GM21737 (cell line): ENCODE measurements at regions not wholly inside any gene's neighbourhood (a gene's known extent, or its start where the extent isn't known, plus 50 kb on each side); places are given as distances from the start of the nearest gene placed in this dataset.
"Not testable (repeated sequence)": the region's sequence is repeated elsewhere in the genome, so short reads cannot be mapped to it uniquely, and the experiment has no call there.

Experiments used
- ATAC-seq: cut with Tn5 transposase; IDR thresholded peaks from one replicate; pipeline ENCODE4 v1.9.1; 2021; ENCODE audit warnings: mild to moderate bottlenecking, moderate library complexity; ENCODE audit not compliant: unreplicated experiment

DNA sequence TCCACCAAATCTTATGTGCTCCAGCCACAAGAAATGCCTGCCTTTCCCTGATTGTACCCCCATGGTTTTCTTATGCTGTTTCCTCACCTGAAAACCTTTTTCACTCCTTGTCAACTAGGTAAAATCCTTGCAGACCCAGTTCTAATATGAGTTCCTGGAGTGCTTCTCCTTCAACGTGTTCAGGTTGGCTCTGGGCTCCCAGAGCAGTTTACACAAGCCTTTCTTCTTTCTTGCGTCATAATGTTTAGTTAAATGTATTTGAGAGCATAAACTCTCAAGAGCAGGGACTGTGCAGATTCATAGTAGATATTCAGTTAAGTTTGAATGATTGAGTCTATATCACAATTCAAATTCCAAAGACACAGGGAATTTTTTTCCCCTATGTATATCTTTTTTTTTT lies 484.8 kb upstream of the CCDC196 start:
- no peak for ATAC-seq

DNA sequence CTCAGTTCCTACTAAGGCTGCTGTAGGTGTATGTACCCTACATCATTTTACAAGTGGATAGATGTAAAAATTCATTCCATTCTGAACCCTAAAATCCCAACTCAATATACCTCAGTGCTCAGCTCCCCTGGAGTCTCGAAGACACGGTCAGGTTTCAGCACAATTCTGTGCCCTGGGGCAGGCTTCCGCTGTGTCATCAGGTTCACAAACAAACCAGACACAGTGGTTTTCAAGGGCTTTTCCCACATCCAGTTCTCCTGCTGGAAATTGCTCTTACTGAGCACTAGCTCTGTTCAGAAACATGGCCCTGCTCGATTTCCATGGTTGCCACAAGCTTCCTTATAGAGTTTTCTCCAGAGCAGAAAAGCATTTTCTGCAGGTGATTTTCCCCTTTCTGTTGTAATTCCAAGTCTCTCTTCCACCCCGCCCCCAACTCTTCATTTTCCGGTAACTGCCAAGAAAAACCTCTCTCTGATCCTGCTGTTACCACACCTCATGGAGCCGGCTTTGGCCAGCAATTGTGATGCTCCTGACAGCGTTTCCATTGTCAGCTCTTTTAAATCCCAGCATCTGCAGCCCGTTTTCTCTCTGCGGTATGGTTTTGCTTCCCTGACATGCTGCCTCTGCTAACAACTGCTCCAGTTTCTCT lies 483.0 kb upstream of the CCDC196 start:
- no peak for ATAC-seq

GRCh38 chr14:66005900-66006434 lies 480.2 kb upstream of the CCDC196 start:
- no peak for ATAC-seq

- no peak for ATAC-seq
These were observed 477.5 kb upstream of the CCDC196 start for GRCh38 chr14:66008631-66009030.

DNA sequence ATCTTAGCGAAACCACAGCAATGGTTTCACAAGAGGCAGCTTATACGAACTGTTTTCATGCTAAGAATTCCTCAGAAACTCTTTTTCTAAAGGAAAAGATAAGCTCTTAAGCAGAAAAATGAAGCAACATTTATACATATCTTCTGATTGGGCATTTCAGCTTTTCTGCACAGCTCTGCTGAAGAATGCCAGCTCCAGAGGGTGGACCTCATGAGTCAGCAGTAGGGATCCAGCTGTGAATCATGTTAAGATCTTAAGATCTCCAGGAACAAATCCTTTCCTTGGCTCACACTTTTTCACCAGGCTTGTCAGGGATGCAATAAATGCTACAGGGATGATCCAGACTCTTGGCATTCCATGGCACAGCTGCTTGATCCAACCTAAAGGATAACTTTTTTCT lies 477.1 kb upstream of the CCDC196 start:
- no peak for ATAC-seq

DNA sequence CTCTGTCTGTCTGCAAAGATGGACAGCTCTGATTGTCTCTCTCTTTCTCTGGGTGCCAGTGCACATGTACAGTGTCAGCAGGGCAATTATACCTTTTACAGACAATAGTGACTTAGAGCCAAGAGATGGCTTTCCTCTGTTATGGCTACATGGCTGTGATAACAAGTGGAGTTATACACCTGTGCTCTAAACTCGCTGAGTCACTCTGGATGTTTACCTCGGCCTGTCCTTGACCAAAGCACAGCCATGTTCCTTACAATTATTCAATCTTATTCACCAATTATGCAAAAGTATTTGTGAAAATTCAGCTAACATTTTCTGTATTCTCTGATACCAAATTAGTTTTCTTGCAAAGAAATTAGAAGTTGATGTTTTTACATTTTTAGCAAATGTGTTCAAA lies 475.5 kb upstream of the CCDC196 start:
- no peak for ATAC-seq

DNA sequence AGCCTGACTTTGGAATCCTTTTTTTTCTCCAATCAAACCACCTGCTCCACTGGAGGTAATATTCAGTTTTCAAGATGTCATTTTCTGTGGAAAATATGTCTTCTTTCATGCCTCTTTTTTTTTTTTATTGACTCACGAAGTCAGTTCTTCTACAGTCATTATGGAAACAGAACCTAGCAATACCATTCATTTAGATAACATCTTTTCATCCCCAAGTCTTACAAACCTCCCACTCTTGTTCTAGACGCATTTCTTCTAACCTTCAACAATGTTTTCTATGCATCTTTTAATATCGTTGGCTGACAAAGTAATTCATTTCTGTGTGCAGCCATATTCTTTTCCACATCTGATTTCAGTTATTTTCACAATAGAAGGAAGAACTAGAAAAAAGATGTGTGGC lies 474.3 kb upstream of the CCDC196 start:
- ATAC-seq = no peak

DNA sequence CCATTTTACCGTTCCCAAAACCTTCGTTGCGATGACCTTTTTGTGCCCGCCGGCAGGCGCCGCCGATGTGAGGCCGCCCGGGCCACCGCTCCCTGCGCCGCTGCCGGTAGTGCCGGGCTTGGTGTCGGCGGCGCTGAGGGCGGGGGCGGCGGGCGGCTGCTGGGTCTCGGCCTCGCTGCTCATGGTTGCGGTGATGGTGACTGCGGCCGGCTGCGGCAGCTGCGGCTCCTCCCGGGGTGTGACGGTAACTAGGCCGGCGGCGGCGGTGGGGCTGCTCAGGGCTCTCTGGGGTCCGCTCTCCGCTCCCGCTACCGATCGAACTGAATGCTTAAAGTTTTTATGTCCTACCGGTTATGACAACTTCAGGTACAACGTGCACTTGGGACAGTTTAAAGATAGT lies 472.6 kb upstream of the CCDC196 start:
- not testable (repeated sequence) for ATAC-seq

GRCh38 chr14:66015071-66015780 lies 470.9 kb upstream of the CCDC196 start:
- ATAC-seq = no peak

- no peak for ATAC-seq
These were observed 468.2 kb upstream of the CCDC196 start for GRCh38 chr14:66017927-66018326.

DNA sequence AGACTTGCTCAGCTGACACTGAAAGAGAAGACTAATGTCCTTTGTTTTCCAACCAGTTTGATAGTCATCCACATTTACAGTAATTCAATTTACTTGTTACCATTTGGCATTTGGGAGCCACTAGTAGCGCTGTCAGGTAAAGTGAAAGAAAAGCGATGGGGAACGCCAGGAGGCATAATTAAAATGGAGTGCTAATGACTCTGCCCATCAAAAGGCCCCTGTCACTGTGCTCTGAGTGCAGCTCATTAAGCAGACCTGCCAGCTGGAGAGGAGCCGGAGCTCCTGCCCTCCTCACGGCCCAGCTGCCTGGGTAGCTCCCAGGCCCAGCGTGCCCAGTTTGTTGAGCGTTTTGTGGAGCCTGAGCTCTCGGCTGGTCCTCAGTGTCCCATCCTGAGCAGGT lies 463.6 kb upstream of the CCDC196 start:
- ATAC-seq = no peak

DNA sequence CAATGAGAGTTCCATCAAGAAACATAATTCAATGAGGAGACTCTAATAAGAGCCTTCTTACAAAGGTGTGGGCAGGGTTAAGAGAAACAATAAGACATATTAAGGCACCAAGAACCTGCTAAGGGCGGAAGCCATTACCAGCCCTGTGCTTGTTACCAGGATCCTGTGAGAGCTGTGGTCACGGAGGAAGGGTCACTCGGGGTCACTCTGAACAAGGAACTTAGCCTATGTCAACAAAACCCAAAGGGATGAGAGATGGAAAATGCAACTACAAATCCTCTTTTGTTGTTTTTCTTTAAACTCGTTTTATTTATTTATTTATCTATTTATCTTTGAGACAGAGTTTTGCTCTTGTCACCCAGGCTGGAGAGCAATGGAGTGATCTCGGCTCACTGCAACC lies 460.4 kb upstream of the CCDC196 start:
- ATAC-seq = no peak

- ATAC-seq = not testable (repeated sequence)
These were observed 454.2 kb upstream of the CCDC196 start for GRCh38 chr14:66031981-66032380.

DNA sequence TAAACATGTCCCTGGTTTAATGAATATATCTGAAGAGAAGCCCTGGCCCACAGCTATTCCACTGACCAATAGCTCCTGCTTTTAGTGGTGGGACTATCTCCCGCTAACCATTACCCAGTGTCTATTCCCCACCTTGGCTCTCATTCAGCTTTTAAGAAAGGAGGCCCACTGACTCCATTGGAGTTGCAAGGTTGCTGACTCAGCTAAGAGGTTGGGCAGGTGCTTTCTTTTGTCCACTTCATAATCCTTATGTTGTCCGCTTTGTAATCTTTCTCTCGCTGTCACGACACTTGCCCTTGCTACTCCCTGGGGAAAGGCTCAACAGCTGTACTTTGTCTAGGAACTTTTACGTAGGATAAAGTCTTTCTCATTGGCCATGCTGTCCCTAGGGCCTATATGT lies 453.4 kb upstream of the CCDC196 start:
- no peak for ATAC-seq

- ATAC-seq = no peak
These were observed 449.6 kb upstream of the CCDC196 start for GRCh38 chr14:66036547-66036946.

DNA sequence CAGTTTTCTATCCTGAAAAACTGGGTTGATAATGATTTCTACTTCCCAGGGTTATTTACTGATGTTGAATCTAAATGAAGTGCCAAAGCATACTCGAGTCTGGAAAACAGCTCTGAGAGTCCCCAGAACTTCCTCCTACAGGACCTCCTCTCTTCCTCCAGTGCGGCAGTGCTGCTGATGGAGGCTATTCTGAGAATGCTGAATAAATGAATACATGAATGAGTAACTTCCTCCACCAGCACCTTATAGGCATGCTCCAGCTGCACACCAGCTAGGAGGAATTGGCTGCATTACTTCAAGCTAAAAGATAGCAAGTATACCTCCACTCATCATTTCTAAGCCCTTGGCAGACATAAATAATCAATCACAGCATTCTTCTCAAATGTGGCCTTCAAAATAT lies 448.8 kb upstream of the CCDC196 start:
- ATAC-seq = no peak

DNA sequence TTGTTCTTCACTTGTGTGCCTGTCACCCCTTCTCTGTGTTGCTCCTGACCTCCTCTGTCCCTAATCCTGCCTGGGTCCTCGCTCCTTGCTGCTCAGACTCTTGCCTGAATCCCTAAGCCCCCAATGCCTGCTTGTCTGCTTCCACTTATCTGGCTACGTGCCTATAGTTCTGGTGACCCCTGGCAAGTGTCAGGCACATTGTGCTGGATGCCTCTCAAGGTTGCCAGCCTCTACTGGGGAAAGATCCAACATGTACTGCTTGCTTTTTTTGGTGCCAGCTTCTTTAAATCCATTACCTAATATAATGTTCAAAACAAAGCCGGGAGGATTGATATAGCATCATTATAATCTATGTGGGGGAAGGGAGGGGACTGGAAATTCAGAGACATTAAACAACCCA lies 448.0 kb upstream of the CCDC196 start:
- ATAC-seq = no peak

DNA sequence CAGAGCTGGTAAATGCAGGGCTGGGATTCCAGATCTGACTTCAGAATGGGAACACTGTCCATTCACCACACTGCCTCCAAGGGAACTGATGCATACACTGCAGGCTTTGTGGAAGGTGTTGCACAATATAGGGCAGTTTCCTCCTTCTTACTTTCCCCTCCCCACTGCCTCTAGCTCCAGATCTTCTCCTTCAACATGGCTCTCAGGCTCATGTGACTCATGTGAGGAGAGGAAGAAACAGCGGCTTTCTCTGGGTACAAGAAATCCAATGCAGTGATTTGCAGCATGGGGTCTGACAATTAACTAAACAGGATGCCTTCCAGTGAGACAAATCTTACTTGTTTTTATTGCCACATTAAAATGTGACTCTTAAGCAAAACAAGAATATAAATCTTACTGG lies 447.6 kb upstream of the CCDC196 start:
- no peak for ATAC-seq

- no peak for ATAC-seq
These were observed 446.7 kb upstream of the CCDC196 start for GRCh38 chr14:66039495-66039894.

- no peak for ATAC-seq
These were observed 444.6 kb upstream of the CCDC196 start for GRCh38 chr14:66041582-66041981.

GRCh38 chr14:66043921-66044320 lies 442.2 kb upstream of the CCDC196 start:
- no peak for ATAC-seq

GRCh38 chr14:66045572-66046021 lies 440.6 kb upstream of the CCDC196 start:
- no peak for ATAC-seq
